PC-3 (cell line): ENCODE measurements at regions not wholly inside any gene's neighbourhood (a gene's known extent, or its start where the extent isn't known, plus 50 kb on each side); places are given as distances from the start of the nearest gene placed in this dataset.

Experiments
- ATAC-seq: fragments of 200-7000 bp; cut with Tn5 transposase; 2 replicates; pipeline ENCODE4 v1.9.1; 2020; ENCODE audit warnings: mild to moderate bottlenecking, moderate library complexity
- BruUV-seq: library from RNA; stranded (reverse); fragments of 400-500 nt; replicated peaks from 2 replicates; lab custom pipeline; 2021; lab: Mats Ljungman, UMichigan
- CTCF ChIA-PET: fragments of 300-600 bp; sonication (Branson Sonifier 250); formaldehyde crosslinking; loops from one replicate; lab custom pipeline; 2022; ENCODE audit warnings: antibody characterized with exemption; lab: Charles Lee
- POLR2A ChIA-PET: fragments of 300-600 bp; sonication (Branson Sonifier 250); formaldehyde crosslinking; loops from one replicate; lab custom pipeline; 2022; ENCODE audit warnings: antibody characterized with exemption; ENCODE audit not compliant: unreplicated experiment; lab: Charles Lee
- DNase-seq: peaks from one replicate; pipeline ENCODE4 v3.0.0-alpha.2; 2015
- H2AFZ ChIP-seq: fragments of 300-600 bp; sonication (generic); 2 replicates; pipeline ENCODE4 v1.6.0; 2016; ENCODE audit warnings: antibody characterized with exemption, low read length
- H3F3A ChIP-seq: fragments of 300-600 bp; sonication (generic); one replicate; pipeline ENCODE4 v1.6.0; 2017; ENCODE audit warnings: antibody characterized with exemption, low read length, control low read depth, mild to moderate bottlenecking; ENCODE audit not compliant: unreplicated experiment
- H3K27ac ChIP-seq: fragments of 300-600 bp; sonication (generic); 2 replicates; pipeline ENCODE4 v1.5.1; 2016; ENCODE audit warnings: mild to moderate bottlenecking, low read length
- H3K27me3 ChIP-seq: fragments of 300-600 bp; sonication (generic); 2 replicates; pipeline ENCODE4 v1.6.1; 2016; ENCODE audit warnings: low read length, mixed read lengths
- H3K36me3 ChIP-seq: fragments of 300-600 bp; sonication (generic); 2 replicates; pipeline ENCODE4 v1.6.1; 2016; ENCODE audit warnings: low read depth, mixed run types, low read length, mixed read lengths
- H3K4me1 ChIP-seq: fragments of 300-600 bp; sonication (generic); 2 replicates; pipeline ENCODE4 v1.5.1; 2016; ENCODE audit warnings: low read length; ENCODE audit not compliant: insufficient read depth
- H3K4me2 ChIP-seq: fragments of 300-600 bp; sonication (generic); 2 replicates; pipeline ENCODE4 v1.6.0; 2016; ENCODE audit warnings: low read length
- H3K4me3 ChIP-seq: fragments of 300-600 bp; sonication (generic); 2 replicates; pipeline ENCODE4 v1.5.1; 2016; ENCODE audit warnings: mild to moderate bottlenecking, low read length, mixed read lengths
- H3K79me2 ChIP-seq: fragments of 300-600 bp; sonication (generic); 2 replicates; pipeline ENCODE4 v1.6.1; 2017; ENCODE audit warnings: low read length, mixed read lengths
- H3K9ac ChIP-seq: fragments of 300-600 bp; sonication (generic); 2 replicates; pipeline ENCODE4 v1.6.0; 2016; ENCODE audit warnings: mild to moderate bottlenecking, low read length
- H3K9me2 ChIP-seq: fragments of 300-600 bp; sonication (generic); replicated peaks from 2 replicates; pipeline ENCODE4 v1.6.1; 2016; ENCODE audit warnings: mixed run types, low read length, mixed read lengths
- H3K9me3 ChIP-seq: fragments of 300-600 bp; sonication (generic); 2 replicates; pipeline ENCODE4 v1.6.1; 2016; ENCODE audit warnings: low read length, mixed read lengths
- H4K20me1 ChIP-seq: fragments of 300-600 bp; sonication (generic); 2 replicates; pipeline ENCODE4 v1.6.1; 2016; ENCODE audit warnings: low read length, mixed read lengths
- EZH2 ChIP-seq: fragments of 300-600 bp; sonication (generic); IDR thresholded peaks from one replicate; pipeline ENCODE4 v1.6.1; 2017; ENCODE audit warnings: antibody characterized with exemption, mild to moderate bottlenecking, low read length; ENCODE audit not compliant: unreplicated experiment
- EZH2phosphoT487 ChIP-seq: fragments of 300-600 bp; sonication (generic); IDR thresholded peaks from 2 replicates; pipeline ENCODE4 v1.6.1; 2018; ENCODE audit warnings: mild to moderate bottlenecking, antibody characterized with exemption, low read length, borderline replicate concordance
- intact Hi-C: fragments of 100-400 bp; cut with micrococcal nuclease; formaldehyde crosslinking; loops from 2 replicates; pipeline ENCODE4 v1.9.0; 2023
- TF ChIP-seq, protein P1 (sequence below): fragments of 300-600 bp; sonication (generic); conservative IDR thresholded peaks from 2 replicates; pipeline ENCODE4 v1.5.1; 2017; ENCODE audit warnings: antibody characterized with exemption, low read depth, mild to moderate bottlenecking, low read length

DNA sequence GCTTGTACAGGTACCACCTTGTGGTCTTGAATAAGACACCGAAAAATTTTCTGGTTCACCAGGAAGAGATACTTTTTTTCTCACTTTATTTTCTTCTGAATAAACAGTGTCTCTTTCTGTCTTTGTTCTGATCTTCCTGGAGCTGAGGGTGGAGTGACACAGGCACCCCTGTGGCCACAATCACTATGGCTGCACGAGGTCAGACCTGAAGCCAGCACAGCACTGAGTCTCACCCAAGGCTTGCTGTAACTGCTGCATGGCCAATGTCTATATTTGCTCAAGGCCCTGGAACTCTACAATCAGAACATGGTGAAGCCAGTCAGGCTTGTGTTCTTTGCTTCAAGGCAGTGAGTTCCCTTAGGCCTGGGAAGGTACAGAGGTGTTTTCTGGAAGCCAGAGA, 87.2 kb downstream of the GPR174 start:
- intact Hi-C loops, result no loop called here
- no peaks in the 10 kb centered on the region for H3K79me2 ChIP-seq
- H4K20me1 ChIP-seq, result no peaks in the 10 kb centered on the region
- ChIA-PET POLR2A (no interaction called here), CTCF (no interaction called here)
- no peak overlapping the region for H3K27ac ChIP-seq
- no peaks in the 10 kb centered on the region for H3K9me3 ChIP-seq
- H3K36me3 ChIP-seq, result no peaks in the 10 kb centered on the region
- H3K27me3 ChIP-seq, result no peaks in the 10 kb centered on the region
- no peaks in the 10 kb centered on the region for H3K9me2 ChIP-seq
- no peak overlapping the region for H3K4me3 ChIP-seq
- no TSS peak for BruUV-seq
- H3K4me1 ChIP-seq, result no peaks in the 10 kb centered on the region
- H3K9ac ChIP-seq, result no peak overlapping the region
- no peak overlapping the region for H2AFZ ChIP-seq
- no peak overlapping the region for H3K4me2 ChIP-seq
- DNase-seq (no peak), ATAC-seq (no peak)
- H3F3A ChIP-seq, result no peaks in the 10 kb centered on the region
- TF ChIP-seq, protein P1, sequence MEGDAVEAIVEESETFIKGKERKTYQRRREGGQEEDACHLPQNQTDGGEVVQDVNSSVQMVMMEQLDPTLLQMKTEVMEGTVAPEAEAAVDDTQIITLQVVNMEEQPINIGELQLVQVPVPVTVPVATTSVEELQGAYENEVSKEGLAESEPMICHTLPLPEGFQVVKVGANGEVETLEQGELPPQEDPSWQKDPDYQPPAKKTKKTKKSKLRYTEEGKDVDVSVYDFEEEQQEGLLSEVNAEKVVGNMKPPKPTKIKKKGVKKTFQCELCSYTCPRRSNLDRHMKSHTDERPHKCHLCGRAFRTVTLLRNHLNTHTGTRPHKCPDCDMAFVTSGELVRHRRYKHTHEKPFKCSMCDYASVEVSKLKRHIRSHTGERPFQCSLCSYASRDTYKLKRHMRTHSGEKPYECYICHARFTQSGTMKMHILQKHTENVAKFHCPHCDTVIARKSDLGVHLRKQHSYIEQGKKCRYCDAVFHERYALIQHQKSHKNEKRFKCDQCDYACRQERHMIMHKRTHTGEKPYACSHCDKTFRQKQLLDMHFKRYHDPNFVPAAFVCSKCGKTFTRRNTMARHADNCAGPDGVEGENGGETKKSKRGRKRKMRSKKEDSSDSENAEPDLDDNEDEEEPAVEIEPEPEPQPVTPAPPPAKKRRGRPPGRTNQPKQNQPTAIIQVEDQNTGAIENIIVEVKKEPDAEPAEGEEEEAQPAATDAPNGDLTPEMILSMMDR, result no peak
- TF ChIP-seq EZH2 (no peak), EZH2phosphoT487 (no peak)
